ENCODE measurements at regions not wholly inside any gene's neighbourhood (a gene's known extent, or its start where the extent isn't known, plus 50 kb on each side); places are given as distances from the start of the nearest gene placed in this dataset.

DNA sequence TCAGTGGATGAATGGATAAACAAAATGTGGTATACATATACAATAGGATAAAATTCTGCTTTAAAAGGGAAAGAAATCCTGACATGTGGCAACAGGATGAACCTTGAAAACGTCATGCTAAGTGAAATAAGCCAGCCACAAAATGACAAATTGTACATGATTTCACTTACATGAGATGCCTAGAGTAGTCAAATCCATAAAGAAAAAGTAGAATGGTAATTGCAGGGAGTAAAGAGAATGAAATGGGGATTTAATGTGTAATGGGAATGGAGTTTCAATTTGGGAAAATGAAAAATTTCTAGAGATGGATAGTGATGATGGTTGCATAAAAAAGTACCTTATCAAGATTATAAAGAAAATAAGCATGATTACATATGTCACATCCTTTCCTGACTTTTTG lies 1489.2 kb upstream of the C9orf72 start:
- no peaks in the 10 kb centered on the region for H4K20me1 ChIP-seq (ENCODE audit: insufficient read depth)
- no peak overlapping the region for H2AFZ ChIP-seq (ENCODE audit: low read depth, low read length, poor library complexity, severe bottlenecking)
- H3K9me2 ChIP-seq (ENCODE audit: insufficient read depth) = no peaks in the 10 kb centered on the region
- H3K79me2 ChIP-seq (ENCODE audit: insufficient read depth, low read length) = no peaks in the 10 kb centered on the region
- ChIA-PET POLR2A (no interaction called here), RAD21 (ENCODE audit: low non-redundant PET in 1 of 2, low total read pairs in 2 of 2, uncharacterized antibody in 2 of 2, unreplicated experiment in 2 of 2) (no interaction called here), CTCF (no interaction called here)
- H3K9me3 ChIP-seq (ENCODE audit: control insufficient read depth in 1 of 2, insufficient read depth in 1 of 2, low read depth in 1 of 2, low read length in 2 of 2) = no peaks in the 10 kb centered on the region
- H3K4me2 ChIP-seq (ENCODE audit: low read length) = no peak overlapping the region
- intact Hi-C loops (cut with micrococcal nuclease) = no loop called here
- no peaks in the 10 kb centered on the region for H3K36me3 ChIP-seq (ENCODE audit: control insufficient read depth in 1 of 2, insufficient read depth in 2 of 2, low read length in 2 of 2)
- no peak overlapping the region for H3K27ac ChIP-seq (ENCODE audit: low read depth, low read length)
- no peak for ATAC-seq
- H3K27me3 ChIP-seq (ENCODE audit: insufficient read depth, low read length) = no peaks in the 10 kb centered on the region
- DNase-seq (ENCODE audit: low read depth, low spot score) = no peak
- no TSS peak for BruUV-seq (replicated peaks)
- no peak overlapping the region for H3K4me3 ChIP-seq (replicated peaks in 1 of 2; ENCODE audit: low read depth in 1 of 2, low read length in 2 of 2)
- no peaks in the 10 kb centered on the region for H3K4me1 ChIP-seq (ENCODE audit: control insufficient read depth in 1 of 2, insufficient read depth in 2 of 2, low read length in 2 of 2)
- TF ChIP-seq, protein P1, sequence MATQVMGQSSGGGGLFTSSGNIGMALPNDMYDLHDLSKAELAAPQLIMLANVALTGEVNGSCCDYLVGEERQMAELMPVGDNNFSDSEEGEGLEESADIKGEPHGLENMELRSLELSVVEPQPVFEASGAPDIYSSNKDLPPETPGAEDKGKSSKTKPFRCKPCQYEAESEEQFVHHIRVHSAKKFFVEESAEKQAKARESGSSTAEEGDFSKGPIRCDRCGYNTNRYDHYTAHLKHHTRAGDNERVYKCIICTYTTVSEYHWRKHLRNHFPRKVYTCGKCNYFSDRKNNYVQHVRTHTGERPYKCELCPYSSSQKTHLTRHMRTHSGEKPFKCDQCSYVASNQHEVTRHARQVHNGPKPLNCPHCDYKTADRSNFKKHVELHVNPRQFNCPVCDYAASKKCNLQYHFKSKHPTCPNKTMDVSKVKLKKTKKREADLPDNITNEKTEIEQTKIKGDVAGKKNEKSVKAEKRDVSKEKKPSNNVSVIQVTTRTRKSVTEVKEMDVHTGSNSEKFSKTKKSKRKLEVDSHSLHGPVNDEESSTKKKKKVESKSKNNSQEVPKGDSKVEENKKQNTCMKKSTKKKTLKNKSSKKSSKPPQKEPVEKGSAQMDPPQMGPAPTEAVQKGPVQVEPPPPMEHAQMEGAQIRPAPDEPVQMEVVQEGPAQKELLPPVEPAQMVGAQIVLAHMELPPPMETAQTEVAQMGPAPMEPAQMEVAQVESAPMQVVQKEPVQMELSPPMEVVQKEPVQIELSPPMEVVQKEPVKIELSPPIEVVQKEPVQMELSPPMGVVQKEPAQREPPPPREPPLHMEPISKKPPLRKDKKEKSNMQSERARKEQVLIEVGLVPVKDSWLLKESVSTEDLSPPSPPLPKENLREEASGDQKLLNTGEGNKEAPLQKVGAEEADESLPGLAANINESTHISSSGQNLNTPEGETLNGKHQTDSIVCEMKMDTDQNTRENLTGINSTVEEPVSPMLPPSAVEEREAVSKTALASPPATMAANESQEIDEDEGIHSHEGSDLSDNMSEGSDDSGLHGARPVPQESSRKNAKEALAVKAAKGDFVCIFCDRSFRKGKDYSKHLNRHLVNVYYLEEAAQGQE (IDR thresholded peaks at IDR 0.05; ENCODE audit: low read depth) = no peak
- no peak overlapping the region for H3K9ac ChIP-seq (ENCODE audit: low read length)

DNA sequence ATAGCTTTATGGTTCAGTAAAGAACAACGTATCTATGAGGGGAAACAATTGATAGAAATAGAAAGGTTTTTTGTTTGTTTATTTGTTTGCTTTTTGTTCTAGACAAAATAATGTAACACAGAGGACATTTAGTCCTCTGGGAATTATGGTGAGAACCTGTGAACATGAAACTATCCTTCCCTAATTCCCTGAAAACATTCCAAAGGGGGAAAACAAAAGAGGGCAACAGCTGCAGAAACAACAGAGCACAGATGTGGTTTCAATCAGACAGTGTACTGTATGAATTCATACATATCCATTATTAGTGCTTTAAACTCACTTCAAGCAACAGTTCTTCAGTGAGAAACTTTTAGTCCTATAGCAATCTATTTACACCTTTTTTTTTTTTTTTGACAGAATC lies 1489.8 kb upstream of the C9orf72 start:
- intact Hi-C loops (cut with micrococcal nuclease) = no loop called here
- Histone ChIP-seq H3K27ac (ENCODE audit: low read depth, low read length) (no peak overlapping the region), H3K4me1 (ENCODE audit: control insufficient read depth in 1 of 2, insufficient read depth in 2 of 2, low read length in 2 of 2) (no peaks in the 10 kb centered on the region), H3K4me2 (ENCODE audit: low read length) (no peak overlapping the region), H3K79me2 (ENCODE audit: insufficient read depth, low read length) (no peaks in the 10 kb centered on the region), H3K36me3 (ENCODE audit: control insufficient read depth in 1 of 2, insufficient read depth in 2 of 2, low read length in 2 of 2) (no peaks in the 10 kb centered on the region), H3K9me2 (ENCODE audit: insufficient read depth) (no peaks in the 10 kb centered on the region), H3K4me3 (replicated peaks in 1 of 2; ENCODE audit: low read depth in 1 of 2, low read length in 2 of 2) (no peak overlapping the region), H4K20me1 (ENCODE audit: insufficient read depth) (no peaks in the 10 kb centered on the region), H3K9ac (ENCODE audit: low read length) (no peak overlapping the region), H3K27me3 (ENCODE audit: insufficient read depth, low read length) (no peaks in the 10 kb centered on the region), H2AFZ (ENCODE audit: low read depth, low read length, poor library complexity, severe bottlenecking) (no peak overlapping the region), H3K9me3 (ENCODE audit: control insufficient read depth in 1 of 2, insufficient read depth in 1 of 2, low read depth in 1 of 2, low read length in 2 of 2) (no peaks in the 10 kb centered on the region)
- DNase-seq (ENCODE audit: low read depth, low spot score) (no peak), ATAC-seq (no peak)
- ChIA-PET CTCF (no interaction called here), RAD21 (ENCODE audit: low non-redundant PET in 1 of 2, low total read pairs in 2 of 2, uncharacterized antibody in 2 of 2, unreplicated experiment in 2 of 2) (no interaction called here), POLR2A (no interaction called here)
- no TSS peak for BruUV-seq (replicated peaks)
- TF ChIP-seq POLR2A (IDR thresholded peaks at IDR 0.05; ENCODE audit: borderline replicate concordance, extremely low read depth, insufficient read depth, insufficient read length) (no peak), RAD21 (IDR thresholded peaks at IDR 0.05; ENCODE audit: low read depth) (no peak), CTCF (IDR thresholded peaks at IDR 0.05 in 2 of 3, conservative IDR thresholded peaks at IDR 0.05 in 1 of 3; ENCODE audit: borderline replicate concordance in 1 of 3, insufficient read depth in 1 of 3, low read depth in 2 of 3, low read length in 2 of 3) (no peak), EZH2 (IDR thresholded peaks at IDR 0.05) (no peak), CEBPB (IDR thresholded peaks at IDR 0.05; ENCODE audit: low read depth) (no peak), TCF7L2 (IDR thresholded peaks at IDR 0.05; ENCODE audit: borderline replicate concordance, extremely low read depth, insufficient read depth, insufficient read length) (no peak), MAX (IDR thresholded peaks at IDR 0.05) (no peak), FOSL1 (IDR thresholded peaks at IDR 0.05; ENCODE audit: low read depth) (no peak), EZH2phosphoT487 (IDR thresholded peaks at IDR 0.05; ENCODE audit: borderline replicate concordance) (no peak), JUND (IDR thresholded peaks at IDR 0.05) (no peak), CBX3 (IDR thresholded peaks at IDR 0.05; ENCODE audit: low read depth) (no peak), ZFX (IDR thresholded peaks at IDR 0.05) (no peak)
- TF ChIP-seq, protein P1 (IDR thresholded peaks at IDR 0.05; ENCODE audit: low read depth) = no peak
